ENCODE measurements at regions not wholly inside any gene's neighbourhood (a gene's known extent, or its start where the extent isn't known, plus 50 kb on each side); places are given as distances from the start of the nearest gene placed in this dataset.

DNA sequence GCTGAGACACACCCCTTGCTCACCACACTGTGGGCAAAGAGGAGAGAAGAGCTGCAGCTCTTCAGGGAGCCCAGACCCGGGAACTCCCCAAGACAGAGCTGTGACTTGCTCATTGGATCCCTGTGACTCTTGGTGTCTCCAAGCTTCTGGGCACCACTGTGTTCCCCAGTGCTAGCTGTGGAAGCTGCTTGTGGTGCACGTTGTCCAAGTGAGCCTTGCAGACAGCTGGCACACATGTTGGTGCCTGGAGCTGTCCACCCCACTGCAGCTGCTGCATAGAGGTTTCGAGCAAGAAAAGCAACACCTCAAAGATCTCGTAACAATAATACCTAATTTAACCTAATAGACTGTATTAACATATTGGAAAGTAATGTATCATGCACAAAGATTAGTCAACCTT, 1089.3 kb downstream of the PCDH18 start:
- no peaks in the 10 kb centered on the region for H3K4me1 ChIP-seq
- no peak overlapping the region for H3K4me3 ChIP-seq
- no peak for DNase-seq
- intact Hi-C loops (cut with DNase I; ENCODE audit: low total_unique reads): no loop called here
- H3K27me3 ChIP-seq: no peaks in the 10 kb centered on the region
- no peak overlapping the region for H3K27ac ChIP-seq
- H3K9me3 ChIP-seq: no peaks in the 10 kb centered on the region
- no peaks in the 10 kb centered on the region for H3K36me3 ChIP-seq
- TF ChIP-seq, protein P1, sequence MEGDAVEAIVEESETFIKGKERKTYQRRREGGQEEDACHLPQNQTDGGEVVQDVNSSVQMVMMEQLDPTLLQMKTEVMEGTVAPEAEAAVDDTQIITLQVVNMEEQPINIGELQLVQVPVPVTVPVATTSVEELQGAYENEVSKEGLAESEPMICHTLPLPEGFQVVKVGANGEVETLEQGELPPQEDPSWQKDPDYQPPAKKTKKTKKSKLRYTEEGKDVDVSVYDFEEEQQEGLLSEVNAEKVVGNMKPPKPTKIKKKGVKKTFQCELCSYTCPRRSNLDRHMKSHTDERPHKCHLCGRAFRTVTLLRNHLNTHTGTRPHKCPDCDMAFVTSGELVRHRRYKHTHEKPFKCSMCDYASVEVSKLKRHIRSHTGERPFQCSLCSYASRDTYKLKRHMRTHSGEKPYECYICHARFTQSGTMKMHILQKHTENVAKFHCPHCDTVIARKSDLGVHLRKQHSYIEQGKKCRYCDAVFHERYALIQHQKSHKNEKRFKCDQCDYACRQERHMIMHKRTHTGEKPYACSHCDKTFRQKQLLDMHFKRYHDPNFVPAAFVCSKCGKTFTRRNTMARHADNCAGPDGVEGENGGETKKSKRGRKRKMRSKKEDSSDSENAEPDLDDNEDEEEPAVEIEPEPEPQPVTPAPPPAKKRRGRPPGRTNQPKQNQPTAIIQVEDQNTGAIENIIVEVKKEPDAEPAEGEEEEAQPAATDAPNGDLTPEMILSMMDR (IDR thresholded peaks at IDR 0.05): no peak
- TF ChIP-seq POLR2A (IDR thresholded peaks at IDR 0.05): no peak

GRCh38 chr4:136442447-136442846, 1089.8 kb downstream of the PCDH18 start:
- Histone ChIP-seq H3K4me3 (no peak overlapping the region), H3K4me1 (no peaks in the 10 kb centered on the region), H3K9me3 (no peaks in the 10 kb centered on the region), H3K27ac (no peak overlapping the region), H3K36me3 (no peaks in the 10 kb centered on the region), H3K27me3 (no peaks in the 10 kb centered on the region)
- DNase-seq: no peak
- intact Hi-C loops (cut with DNase I; ENCODE audit: low total_unique reads): no loop called here
- TF ChIP-seq, protein P1 (IDR thresholded peaks at IDR 0.05): no peak
- TF ChIP-seq POLR2A (IDR thresholded peaks at IDR 0.05): no peak

- DNase-seq: no peak
- Histone ChIP-seq H3K36me3 (no peaks in the 10 kb centered on the region), H3K9me3 (no peaks in the 10 kb centered on the region), H3K4me3 (no peak overlapping the region), H3K4me1 (no peaks in the 10 kb centered on the region), H3K27me3 (no peaks in the 10 kb centered on the region), H3K27ac (no peak overlapping the region)
- intact Hi-C loops (cut with DNase I; ENCODE audit: low total_unique reads): no loop called here
- TF ChIP-seq POLR2A (IDR thresholded peaks at IDR 0.05): no peak
- TF ChIP-seq, protein P1 (IDR thresholded peaks at IDR 0.05): no peak
Measured at GRCh38 chr4:136441629-136442282, 1090.5 kb downstream of the PCDH18 start.

DNA sequence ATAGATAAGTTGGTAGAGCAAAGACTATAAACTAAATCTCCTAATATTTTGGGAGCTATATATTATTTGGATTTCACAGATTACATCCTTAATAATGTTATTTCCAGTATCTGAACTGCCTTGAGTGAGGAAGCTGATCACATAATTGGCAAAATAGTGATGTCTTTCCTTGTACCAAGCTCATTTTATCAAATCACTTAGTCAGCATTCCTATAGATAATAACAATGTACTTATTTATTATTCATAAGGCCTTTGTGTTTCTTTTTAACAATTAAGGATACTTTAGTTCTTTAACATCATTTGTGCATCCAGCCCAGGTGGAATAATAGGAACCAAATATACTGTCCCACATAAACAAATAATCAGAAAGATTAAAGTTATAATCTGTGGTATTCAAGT, 1093.6 kb downstream of the PCDH18 start:
- Histone ChIP-seq H3K36me3 (no peaks in the 10 kb centered on the region), H3K9me3 (no peaks in the 10 kb centered on the region), H3K27me3 (no peaks in the 10 kb centered on the region), H3K27ac (no peak overlapping the region), H3K4me1 (no peaks in the 10 kb centered on the region), H3K4me3 (no peak overlapping the region)
- TF ChIP-seq, protein P1 (IDR thresholded peaks at IDR 0.05): no peak
- TF ChIP-seq POLR2A (IDR thresholded peaks at IDR 0.05): no peak
- DNase-seq: no peak
- intact Hi-C loops (cut with DNase I; ENCODE audit: low total_unique reads): no loop called here

GRCh38 chr4:136424052-136424451, 1108.2 kb downstream of the PCDH18 start:
- H3K36me3 ChIP-seq: no peaks in the 10 kb centered on the region
- no peak for DNase-seq
- no peaks in the 10 kb centered on the region for H3K4me1 ChIP-seq
- no peaks in the 10 kb centered on the region for H3K9me3 ChIP-seq
- no peak overlapping the region for H3K27ac ChIP-seq
- no peaks in the 10 kb centered on the region for H3K27me3 ChIP-seq
- intact Hi-C loops (cut with DNase I; ENCODE audit: low total_unique reads): no loop called here
- TF ChIP-seq, protein P1 (IDR thresholded peaks at IDR 0.05): no peak
- TF ChIP-seq POLR2A (IDR thresholded peaks at IDR 0.05): no peak
- no peak overlapping the region for H3K4me3 ChIP-seq
